Esophagus muscularis mucosa (tissue), 4 donors: ENCODE measurements at regions not wholly inside any gene's neighbourhood (a gene's known extent, or its start where the extent isn't known, plus 50 kb on each side); places are given as distances from the start of the nearest gene placed in this dataset.
"Not testable (repeated sequence)": the region's sequence is repeated elsewhere in the genome, so short reads cannot be mapped to it uniquely, and the experiment has no call there.

Source experiments
- CTCF ChIP-seq, 3 experiments: fragments of 200-600 bp in 2 of 3; fragments of 450-650 bp in 1 of 3; sonication (generic) in 2 of 3; IDR thresholded peaks; one replicate each; pipeline ENCODE4 v1.5.1; 2017 to 2019; ENCODE audit warnings: antibody characterized with exemption in 3 of 3, mild to moderate bottlenecking in 2 of 3, moderate library complexity in 1 of 3
- EP300 ChIP-seq: sonication (generic); formaldehyde crosslinking; IDR thresholded peaks from one replicate; pipeline ENCODE4 v1.6.1; 2017; ENCODE audit warnings: antibody characterized with exemption
- POLR2A ChIP-seq: fragments of 450-650 bp; IDR thresholded peaks from one replicate; pipeline ENCODE4 v1.6.1; 2017; ENCODE audit warnings: antibody characterized with exemption, moderate library complexity, mild to moderate bottlenecking, low read depth
- POLR2AphosphoS5 ChIP-seq, 2 donors: sonication (generic); formaldehyde crosslinking; IDR thresholded peaks; one replicate each; pipeline ENCODE4 v1.6.1; 2017; ENCODE audit warnings: antibody characterized with exemption in 2 of 2

GRCh38 chrX:51178356-51178900 lies 154.2 kb upstream of the NUDT10 start:
- not testable (repeated sequence) for TF ChIP-seq CTCF (IDR thresholded peaks at IDR 0.05); POLR2AphosphoS5 (IDR thresholded peaks at IDR 0.05); POLR2A; EP300
